Endothelial cell (in vitro differentiated cells): ENCODE measurements at regions not wholly inside any gene's neighbourhood (a gene's known extent, or its start where the extent isn't known, plus 50 kb on each side); places are given as distances from the start of the nearest gene placed in this dataset.
"Not testable (repeated sequence)": the region's sequence is repeated elsewhere in the genome, so short reads cannot be mapped to it uniquely, and the experiment has no call there.

Source experiments
- DNase-seq: peaks from one replicate; pipeline ENCODE4 v3.0.0; 2021; ENCODE audit warnings: low spot score
- H3K27ac Mint-ChIP-seq: one replicate; pipeline ENCODE4 v1.8.0; 2021; ENCODE audit warnings: mixed read lengths, inconsistent platforms; ENCODE audit not compliant: unreplicated experiment
- H3K27me3 Mint-ChIP-seq: one replicate; pipeline ENCODE4 v1.8.0; 2021; ENCODE audit warnings: mild to moderate bottlenecking, moderate library complexity, mixed read lengths, inconsistent platforms; ENCODE audit not compliant: unreplicated experiment
- H3K36me3 Mint-ChIP-seq: one replicate; pipeline ENCODE4 v1.8.0; 2021; ENCODE audit warnings: mild to moderate bottlenecking, low read depth, mixed read lengths, inconsistent platforms; ENCODE audit not compliant: unreplicated experiment
- H3K4me1 Mint-ChIP-seq: one replicate; pipeline ENCODE4 v1.8.0; 2021; ENCODE audit warnings: mild to moderate bottlenecking, mixed read lengths, inconsistent platforms; ENCODE audit not compliant: unreplicated experiment
- H3K4me3 Mint-ChIP-seq: one replicate; pipeline ENCODE4 v1.8.0; 2021; ENCODE audit warnings: mild to moderate bottlenecking, mixed read lengths, inconsistent platforms; ENCODE audit not compliant: unreplicated experiment
- H3K9me3 Mint-ChIP-seq: one replicate; pipeline ENCODE4 v1.8.0; 2021; ENCODE audit warnings: mixed read lengths, inconsistent platforms; ENCODE audit not compliant: unreplicated experiment
- TF ChIP-seq, protein P1 (sequence below): fragments of 200-600 bp; sonication (generic); IDR thresholded peaks from one replicate; pipeline ENCODE4 v1.5.0; 2021; ENCODE audit warnings: antibody characterized with exemption; ENCODE audit not compliant: unreplicated experiment

GRCh38 chr10:31133251-31133791 is 101.7 kb upstream of the ZNF438 start:
- no peaks in the 10 kb centered on the region for H3K9me3 Mint-ChIP-seq
- H3K27me3 Mint-ChIP-seq, result peaks cover 9% of the 10 kb centered on the region

DNA sequence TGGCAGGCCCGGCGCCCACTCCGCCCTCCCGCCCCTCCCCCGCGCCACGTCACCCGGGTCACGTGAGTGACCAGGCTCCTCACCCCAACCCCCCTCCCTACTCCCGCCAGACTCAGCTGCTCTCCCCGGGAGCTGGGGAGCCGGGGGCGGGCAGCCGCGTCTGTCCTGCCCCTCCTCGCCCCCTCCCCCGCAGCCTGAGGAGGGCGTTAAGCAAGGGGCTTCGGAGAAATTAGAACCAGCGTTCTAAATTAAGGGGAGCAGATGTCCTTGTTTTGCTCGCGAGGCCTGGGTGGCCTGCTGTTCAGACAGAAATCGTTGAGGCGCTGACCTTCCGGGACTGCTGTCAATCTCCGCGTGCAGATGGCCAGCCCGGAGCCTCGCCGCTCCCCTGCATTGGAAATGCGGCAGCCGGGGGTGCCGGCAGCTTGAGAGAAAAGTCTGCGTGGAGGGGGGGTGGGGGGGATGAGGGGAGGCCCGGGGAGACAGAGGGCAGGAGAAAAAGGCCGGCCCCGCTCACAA is 102.2 kb upstream of the ZNF438 start:
- Mint-ChIP-seq H3K9me3 (no peaks in the 10 kb centered on the region), H3K27ac (peak overlapping the region; percentile 61), H3K4me3 (no peak overlapping the region), H3K36me3 (no peaks in the 10 kb centered on the region), H3K27me3 (peaks cover 6% of the 10 kb centered on the region), H3K4me1 (peaks cover 13% of the 10 kb centered on the region)
- peak; percentile 60 for DNase-seq
- TF ChIP-seq, protein P1, sequence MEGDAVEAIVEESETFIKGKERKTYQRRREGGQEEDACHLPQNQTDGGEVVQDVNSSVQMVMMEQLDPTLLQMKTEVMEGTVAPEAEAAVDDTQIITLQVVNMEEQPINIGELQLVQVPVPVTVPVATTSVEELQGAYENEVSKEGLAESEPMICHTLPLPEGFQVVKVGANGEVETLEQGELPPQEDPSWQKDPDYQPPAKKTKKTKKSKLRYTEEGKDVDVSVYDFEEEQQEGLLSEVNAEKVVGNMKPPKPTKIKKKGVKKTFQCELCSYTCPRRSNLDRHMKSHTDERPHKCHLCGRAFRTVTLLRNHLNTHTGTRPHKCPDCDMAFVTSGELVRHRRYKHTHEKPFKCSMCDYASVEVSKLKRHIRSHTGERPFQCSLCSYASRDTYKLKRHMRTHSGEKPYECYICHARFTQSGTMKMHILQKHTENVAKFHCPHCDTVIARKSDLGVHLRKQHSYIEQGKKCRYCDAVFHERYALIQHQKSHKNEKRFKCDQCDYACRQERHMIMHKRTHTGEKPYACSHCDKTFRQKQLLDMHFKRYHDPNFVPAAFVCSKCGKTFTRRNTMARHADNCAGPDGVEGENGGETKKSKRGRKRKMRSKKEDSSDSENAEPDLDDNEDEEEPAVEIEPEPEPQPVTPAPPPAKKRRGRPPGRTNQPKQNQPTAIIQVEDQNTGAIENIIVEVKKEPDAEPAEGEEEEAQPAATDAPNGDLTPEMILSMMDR, result no peak

More at GRCh38 chr10:31133251-31133791, 101.7 kb upstream of the ZNF438 start:
- H3K4me1 Mint-ChIP-seq, result peaks cover 13% of the 10 kb centered on the region
- no peak for DNase-seq
- H3K36me3 Mint-ChIP-seq, result no peaks in the 10 kb centered on the region
- TF ChIP-seq, protein P1, result no peak
- H3K27ac Mint-ChIP-seq, result peak overlapping the region; percentile 36
- H3K4me3 Mint-ChIP-seq, result no peak overlapping the region

DNA sequence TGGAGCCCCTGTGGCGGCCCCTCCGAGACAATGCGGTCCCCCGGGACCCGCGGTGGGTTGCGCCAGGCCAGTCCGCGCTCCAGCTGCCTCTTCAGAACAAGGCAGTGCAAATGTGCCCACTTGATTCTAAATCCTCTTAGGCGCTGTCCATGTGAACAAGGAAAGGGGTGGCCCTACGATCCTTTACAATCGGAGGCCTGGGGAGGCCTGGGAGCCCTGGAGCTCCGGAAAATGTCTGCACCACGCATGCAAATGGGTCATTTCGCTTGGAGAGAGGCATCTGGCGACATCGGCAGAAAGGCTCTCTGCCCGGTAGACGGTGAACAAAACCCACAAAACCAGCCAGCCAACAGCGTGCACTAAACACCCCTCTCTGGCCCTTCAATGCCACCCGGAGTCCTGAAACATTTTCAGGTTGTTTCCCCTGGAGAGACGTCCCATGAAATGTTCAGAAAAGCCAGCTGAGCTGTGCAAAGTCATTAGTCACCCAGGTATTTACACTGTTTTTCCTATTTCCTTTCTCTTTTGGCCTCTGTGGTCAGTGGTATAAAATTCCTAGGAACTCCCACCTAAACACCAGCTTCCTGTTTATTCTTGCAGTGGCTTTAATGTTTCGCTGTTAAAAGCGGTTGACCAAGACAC is 102.8 kb upstream of the ZNF438 start:
- DNase-seq, result peak; percentile 36
- Mint-ChIP-seq H3K4me1 (peaks cover 13% of the 10 kb centered on the region), H3K36me3 (no peaks in the 10 kb centered on the region), H3K27ac (peak overlapping the region; percentile 98), H3K9me3 (no peaks in the 10 kb centered on the region), H3K27me3 (peaks cover 4% of the 10 kb centered on the region), H3K4me3 (peak overlapping the region; percentile 86)
- TF ChIP-seq, protein P1, result no peak

DNA sequence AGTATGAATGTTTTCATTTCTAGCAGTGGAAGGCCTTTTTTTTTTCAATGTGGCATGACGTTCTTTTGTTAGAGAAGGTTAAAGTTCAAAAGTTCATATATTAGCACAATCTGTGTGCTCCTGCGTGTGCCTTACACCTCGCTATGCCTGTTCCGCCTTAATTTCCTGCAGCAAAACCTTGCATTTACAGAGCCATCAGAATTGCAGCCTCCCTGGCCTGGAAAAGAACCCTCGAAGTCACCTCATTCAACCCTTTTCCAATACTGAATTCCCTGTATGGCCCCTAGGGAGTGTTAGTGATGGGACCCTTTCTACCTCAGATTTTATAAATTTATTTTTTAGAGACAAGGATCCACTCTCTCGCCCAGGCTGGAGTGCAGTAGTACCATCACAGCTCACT is 103.5 kb upstream of the ZNF438 start:
- Mint-ChIP-seq H3K36me3 (no peaks in the 10 kb centered on the region), H3K9me3 (no peaks in the 10 kb centered on the region), H3K27ac (peak overlapping the region; percentile 98), H3K27me3 (peaks cover 4% of the 10 kb centered on the region), H3K4me1 (peaks cover 13% of the 10 kb centered on the region), H3K4me3 (no peak overlapping the region)
- TF ChIP-seq, protein P1, result no peak
- no peak for DNase-seq

- not testable (repeated sequence) for H3K27ac Mint-ChIP-seq, H3K9me3 Mint-ChIP-seq, DNase-seq, H3K27me3 Mint-ChIP-seq, H3K4me3 Mint-ChIP-seq, H3K36me3 Mint-ChIP-seq
- peaks cover 13% of the 10 kb centered on the region for H3K4me1 Mint-ChIP-seq
These were observed 104.1 kb upstream of the ZNF438 start for GRCh38 chr10:31135791-31136190.
